Keratinocyte (primary cell): ENCODE measurements at regions not wholly inside any gene's neighbourhood (a gene's known extent, or its start where the extent isn't known, plus 50 kb on each side); places are given as distances from the start of the nearest gene placed in this dataset.
"Not testable (repeated sequence)": the region's sequence is repeated elsewhere in the genome, so short reads cannot be mapped to it uniquely, and the experiment has no call there.

Experiments
- DNase-seq: peaks from one replicate; pipeline ENCODE4 v3.0.0-alpha.2; 2011; ENCODE audit warnings: low read depth, missing footprints, low spot score
- FAIRE-seq: peaks from 2 replicates; lab custom pipeline; 2011; peaks lifted over from hg19 to GRCh38; lab: Jason Lieb, UNC
- H2AFZ ChIP-seq: 2 replicates; pipeline ENCODE4 v1.6.0; 2012; ENCODE audit warnings: low read length, control low read depth, inconsistent platforms; ENCODE audit not compliant: control insufficient read depth
- H3K27ac ChIP-seq: 2 replicates; pipeline ENCODE4 v1.5.1; 2011; ENCODE audit warnings: low read length; ENCODE audit not compliant: control insufficient read depth, insufficient read depth
- H3K27me3 ChIP-seq: 3 replicates; pipeline ENCODE4 v1.6.0; 2011; ENCODE audit warnings: low read length; ENCODE audit not compliant: control insufficient read depth, insufficient read depth; ENCODE audit errors: extremely low read depth
- H3K36me3 ChIP-seq, 2 experiments: 2 replicates in 1 of 2; 3 replicates in 1 of 2; pipeline ENCODE4 v1.5.1; 2011; ENCODE audit warnings: low read length in 2 of 2, mild to moderate bottlenecking in 1 of 2; ENCODE audit not compliant: control insufficient read depth in 2 of 2, insufficient read depth in 2 of 2; ENCODE audit errors: extremely low read depth in 1 of 2
- H3K4me1 ChIP-seq: 3 replicates; pipeline ENCODE4 v1.5.1; 2011; ENCODE audit warnings: low read length; ENCODE audit not compliant: control insufficient read depth, insufficient read depth; ENCODE audit errors: extremely low read depth
- H3K4me2 ChIP-seq: 3 replicates; pipeline ENCODE4 v1.6.0; 2011; ENCODE audit warnings: low read depth, low read length; ENCODE audit not compliant: control insufficient read depth, insufficient read depth; ENCODE audit errors: extremely low read depth
- H3K4me3 ChIP-seq, 3 experiments: fragments of 200-600 bp in 1 of 3; sonication (generic) in 1 of 3; 2 replicates in 2 of 3; 3 replicates in 1 of 3; pipeline ENCODE4 v1.5.1; 2011 to 2016; ENCODE audit warnings: low read length in 3 of 3, mild to moderate bottlenecking in 3 of 3, control low read depth in 2 of 3, inconsistent platforms in 1 of 3, low read depth in 1 of 3, mixed read lengths in 1 of 3, mixed run types in 1 of 3, moderate library complexity in 1 of 3; ENCODE audit not compliant: control insufficient read depth in 2 of 3, insufficient read depth in 2 of 3; ENCODE audit errors: extremely low read depth in 1 of 3
- H3K79me2 ChIP-seq: 2 replicates; pipeline ENCODE4 v1.6.0; 2012; ENCODE audit warnings: low read length; ENCODE audit not compliant: control insufficient read depth, insufficient read depth
- H3K9ac ChIP-seq: 3 replicates; pipeline ENCODE4 v1.6.0; 2011; ENCODE audit warnings: low read length; ENCODE audit not compliant: control insufficient read depth, insufficient read depth; ENCODE audit errors: extremely low read depth
- H3K9me1 ChIP-seq: 3 replicates; pipeline ENCODE4 v1.6.0; 2011; ENCODE audit warnings: low read length; ENCODE audit not compliant: control insufficient read depth, insufficient read depth; ENCODE audit errors: extremely low read depth
- H3K9me3 ChIP-seq: 2 replicates; pipeline ENCODE4 v1.5.1; 2012; ENCODE audit warnings: low read depth, low read length; ENCODE audit not compliant: control insufficient read depth
- H4K20me1 ChIP-seq: 3 replicates; pipeline ENCODE4 v1.6.0; 2011; ENCODE audit warnings: low read length; ENCODE audit not compliant: control insufficient read depth, insufficient read depth; ENCODE audit errors: extremely low read depth
- CTCF ChIP-seq, 3 experiments: IDR thresholded peaks in 1 of 3; conservative IDR thresholded peaks in 1 of 3; optimal IDR thresholded peaks in 1 of 3; 2 replicates in 2 of 3; 3 replicates in 1 of 3; pipeline versions ENCODE3 to v1.5.1; 2011; ENCODE audit warnings: low read length in 3 of 3, mild to moderate bottlenecking in 3 of 3, moderate library complexity in 2 of 3, control low read depth in 1 of 3, inconsistent platforms in 1 of 3; ENCODE audit not compliant: insufficient read depth in 2 of 3; ENCODE audit errors: extremely low read depth in 1 of 3
- EZH2 ChIP-seq: IDR thresholded peaks from one replicate; pipeline ENCODE4 v1.6.1; 2012; ENCODE audit warnings: inconsistent platforms, mild to moderate bottlenecking, low read length, moderate library complexity
- dilution Hi-C: fragments of 300-500 bp; cut with MboI; formaldehyde crosslinking; loops from one replicate; pipeline ENCODE4 v1.7.0; 2020; ENCODE audit warnings: low sequenced_read_pairs; ENCODE audit not compliant: extremely low pct_ligation_motif_present

GRCh38 chr6:27795697-27796494, 116.3 kb downstream of the OR2B2 start:
- Histone ChIP-seq H2AFZ (no peak overlapping the region), H3K4me3 (no peak overlapping the region), H3K27me3 (no peaks in the 10 kb centered on the region), H3K4me1 (peaks cover 11% of the 10 kb centered on the region), H3K9me3 (no peaks in the 10 kb centered on the region), H3K9me1 (no peaks in the 10 kb centered on the region), H3K4me2 (no peak overlapping the region), H3K36me3 (no peaks in the 10 kb centered on the region), H3K79me2 (no peaks in the 10 kb centered on the region), H4K20me1 (no peaks in the 10 kb centered on the region), H3K9ac (no peak overlapping the region), H3K27ac (no peak overlapping the region)
- dilution Hi-C loops = no loop called here
- DNase-seq (peak; percentile 85), FAIRE-seq (peak; percentile 34)
- peak; percentile 40 to 74 (median 59) for TF ChIP-seq CTCF (optimal IDR thresholded peaks at IDR 0.05 in 1 of 3, IDR thresholded peaks at IDR 0.05 in 1 of 3, conservative IDR thresholded peaks at IDR 0.05 in 1 of 3; ENCODE audit: extremely low read depth in 1 of 3, insufficient read depth in 2 of 3, low read length in 3 of 3)
- TF ChIP-seq EZH2 = no peak

GRCh38 chr6:27791182-27791943, 120.8 kb downstream of the OR2B2 start:
- dilution Hi-C loops = no loop called here
- Histone ChIP-seq H3K9me3 (no peaks in the 10 kb centered on the region), H3K9ac (peak overlapping the region; percentile 57), H3K4me1 (peaks cover 11% of the 10 kb centered on the region), H3K36me3 (no peaks in the 10 kb centered on the region), H2AFZ (peak overlapping the region; percentile 88), H3K27ac (peak overlapping the region; percentile 37), H3K4me3 (peak overlapping the region; percentile 59 to 75 (median 71)), H4K20me1 (no peaks in the 10 kb centered on the region), H3K9me1 (no peaks in the 10 kb centered on the region), H3K4me2 (peak overlapping the region; percentile 81), H3K79me2 (no peaks in the 10 kb centered on the region), H3K27me3 (peaks cover 3% of the 10 kb centered on the region)
- DNase-seq = no peak
- TF ChIP-seq CTCF (optimal IDR thresholded peaks at IDR 0.05 in 1 of 3, IDR thresholded peaks at IDR 0.05 in 1 of 3, conservative IDR thresholded peaks at IDR 0.05 in 1 of 3; ENCODE audit: extremely low read depth in 1 of 3, insufficient read depth in 2 of 3, low read length in 3 of 3) (no peak), EZH2 (no peak)
- no peak for FAIRE-seq

- H4K20me1 ChIP-seq, H3K9me3 ChIP-seq, H3K27ac ChIP-seq, H3K4me3 ChIP-seq, H3K9me1 ChIP-seq, H3K4me1 ChIP-seq, H3K9ac ChIP-seq, H3K4me2 ChIP-seq, DNase-seq, H2AFZ ChIP-seq, H3K27me3 ChIP-seq, H3K36me3 ChIP-seq, FAIRE-seq, H3K79me2 ChIP-seq, dilution Hi-C loops: not testable (repeated sequence)
These were observed 123.8 kb downstream of the OR2B2 start for GRCh38 chr6:27788376-27788775.
